CD4-positive, CD25-positive, alpha-beta regulatory T cell (primary cell): ENCODE measurements at regions not wholly inside any gene's neighbourhood (a gene's known extent, or its start where the extent isn't known, plus 50 kb on each side); places are given as distances from the start of the nearest gene placed in this dataset.

Experiments used
- ATAC-seq, 2 donors: fragments of 150-1000 bp; cut with Tn5 transposase; one replicate each; pipeline ENCODE4 v1.10.0; 2021; ENCODE audit warnings: low read depth in 2 of 2, moderate number of reproducible peaks in 2 of 2, moderate library complexity in 1 of 2
- DNase-seq, 3 donors: peaks; one replicate each; pipeline versions ENCODE4 v3.0.0 to v3.0.0-alpha.2; 2012 to 2022; ENCODE audit warnings: mixed read lengths in 1 of 3
- H3K27ac ChIP-seq: one replicate; pipeline ENCODE4 v1.7.0; 2013; ENCODE audit warnings: mild to moderate bottlenecking, low read length; ENCODE audit not compliant: insufficient read depth, poor library complexity, severe bottlenecking
- H3K27me3 ChIP-seq: one replicate; pipeline ENCODE4 v1.7.0; 2013; ENCODE audit warnings: low read length; ENCODE audit not compliant: control insufficient read depth, insufficient read depth
- H3K36me3 ChIP-seq: one replicate; pipeline ENCODE4 v1.7.0; 2013; ENCODE audit warnings: mild to moderate bottlenecking, low read length, moderate library complexity; ENCODE audit not compliant: control insufficient read depth, insufficient read depth
- H3K4me1 ChIP-seq: 2 replicates; pipeline ENCODE4 v1.7.0; 2013; ENCODE audit warnings: mild to moderate bottlenecking, low read length; ENCODE audit not compliant: insufficient read depth, control insufficient read depth, poor library complexity, severe bottlenecking
- H3K4me3 ChIP-seq: one replicate; pipeline ENCODE4 v1.7.0; 2013; ENCODE audit warnings: low read depth, mild to moderate bottlenecking, low read length, moderate library complexity
- H3K9me3 ChIP-seq, 2 experiments: 1 replicate in 1 of 2; 2 replicates in 1 of 2; pipeline ENCODE4 v1.7.0; 2013; ENCODE audit warnings: low read length in 2 of 2, mild to moderate bottlenecking in 1 of 2, moderate library complexity in 1 of 2; ENCODE audit not compliant: control insufficient read depth in 2 of 2
- H3K27ac Mint-ChIP-seq, 3 donors: one replicate each; pipeline ENCODE4 v1.8.0; 2020 to 2022; ENCODE audit warnings: mild to moderate bottlenecking in 3 of 3, mixed read lengths in 3 of 3, moderate library complexity in 2 of 3
- H3K27me3 Mint-ChIP-seq: one replicate; pipeline ENCODE4 v1.8.0; 2022; ENCODE audit warnings: mild to moderate bottlenecking, mixed read lengths
- H3K36me3 Mint-ChIP-seq: one replicate; pipeline ENCODE4 v1.8.0; 2020; ENCODE audit warnings: mixed read lengths
- H3K4me1 Mint-ChIP-seq, 4 donors: one replicate each; pipeline ENCODE4 v1.8.0; 2020 to 2022; ENCODE audit warnings: mixed read lengths in 4 of 4, mild to moderate bottlenecking in 1 of 4
- H3K4me3 Mint-ChIP-seq, 4 donors: one replicate each; pipeline ENCODE4 v1.8.0; 2020 to 2022; ENCODE audit warnings: mild to moderate bottlenecking in 4 of 4, mixed read lengths in 4 of 4, moderate library complexity in 3 of 4
- H3K9me3 Mint-ChIP-seq, 7 donors: one replicate each; pipeline ENCODE4 v1.8.0; 2020 to 2022; ENCODE audit warnings: mixed read lengths in 7 of 7, mild to moderate bottlenecking in 3 of 7, moderate library complexity in 2 of 7

DNA sequence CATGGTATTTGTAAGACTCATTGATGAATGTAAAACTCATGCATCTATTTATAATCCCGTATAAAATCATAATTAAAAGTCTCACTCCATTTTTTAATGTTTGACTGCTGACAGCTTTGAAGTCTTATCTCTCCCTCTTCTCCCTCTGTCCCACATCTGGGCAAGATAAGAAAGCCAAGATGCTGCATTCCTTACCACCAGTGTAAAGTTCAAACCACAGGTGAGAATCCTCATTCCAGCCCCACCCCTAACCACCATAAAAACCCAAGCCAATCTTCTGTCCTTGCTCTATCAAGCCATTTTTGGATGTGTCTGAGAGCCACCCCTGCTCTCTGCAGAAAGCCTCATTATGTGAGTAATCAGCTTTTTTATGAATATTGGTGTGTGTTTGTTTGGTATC lies 59.3 kb upstream of the MAGED1 start:
- H3K27me3 ChIP-seq = no peaks in the 10 kb centered on the region
- peaks cover 3% of the 10 kb centered on the region for H3K36me3 ChIP-seq
- DNase-seq (no peak), ATAC-seq (no peak)
- no peaks in the 10 kb centered on the region for H3K27me3 Mint-ChIP-seq
- H3K36me3 Mint-ChIP-seq = peaks cover 16% of the 10 kb centered on the region
- H3K27ac ChIP-seq = no peak overlapping the region
- H3K4me1 ChIP-seq = no peaks in the 10 kb centered on the region
- no peaks in the 10 kb centered on the region for H3K9me3 Mint-ChIP-seq
- H3K27ac Mint-ChIP-seq = no peak overlapping the region
- H3K4me1 Mint-ChIP-seq = peaks cover 0 to 17% (median 12%) of the 10 kb centered on the region in 4 donors
- no peaks in the 10 kb centered on the region for H3K9me3 ChIP-seq
- no peak overlapping the region for H3K4me3 ChIP-seq
- H3K4me3 Mint-ChIP-seq = no peak overlapping the region

DNA sequence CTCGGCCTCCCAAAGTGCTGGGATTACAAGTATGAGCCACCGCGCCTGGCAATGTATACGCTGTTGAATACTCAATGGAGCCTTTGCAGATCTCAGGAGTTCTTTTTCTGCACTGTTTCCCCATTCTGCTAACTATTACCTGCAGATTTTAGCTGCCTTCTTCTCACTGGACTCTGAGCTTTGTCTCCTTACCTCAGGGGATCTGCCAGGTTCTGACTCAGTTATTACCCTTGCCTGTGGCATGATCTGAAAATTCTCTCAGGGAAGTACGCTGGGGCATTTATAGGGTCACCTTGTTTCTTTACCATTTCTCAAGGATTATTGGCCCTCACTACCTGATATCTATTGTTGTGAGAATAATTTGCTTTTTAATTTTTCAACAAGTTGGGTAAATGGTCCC lies 56.6 kb upstream of the MAGED1 start:
- Mint-ChIP-seq H3K27me3 (no peaks in the 10 kb centered on the region), H3K4me1 (peaks cover 0 to 15% (median 12%) of the 10 kb centered on the region in 4 donors), H3K36me3 (peaks cover 13% of the 10 kb centered on the region), H3K27ac (no peak overlapping the region), H3K9me3 (peaks cover 0 to 1% (median 0%) of the 10 kb centered on the region in 7 donors), H3K4me3 (no peak overlapping the region)
- DNase-seq (no peak), ATAC-seq (no peak)
- no peak overlapping the region for H3K4me3 ChIP-seq
- H3K27me3 ChIP-seq = no peaks in the 10 kb centered on the region
- H3K9me3 ChIP-seq = no peaks in the 10 kb centered on the region
- no peaks in the 10 kb centered on the region for H3K4me1 ChIP-seq
- H3K27ac ChIP-seq = no peak overlapping the region
- H3K36me3 ChIP-seq = peaks cover 3% of the 10 kb centered on the region

DNA sequence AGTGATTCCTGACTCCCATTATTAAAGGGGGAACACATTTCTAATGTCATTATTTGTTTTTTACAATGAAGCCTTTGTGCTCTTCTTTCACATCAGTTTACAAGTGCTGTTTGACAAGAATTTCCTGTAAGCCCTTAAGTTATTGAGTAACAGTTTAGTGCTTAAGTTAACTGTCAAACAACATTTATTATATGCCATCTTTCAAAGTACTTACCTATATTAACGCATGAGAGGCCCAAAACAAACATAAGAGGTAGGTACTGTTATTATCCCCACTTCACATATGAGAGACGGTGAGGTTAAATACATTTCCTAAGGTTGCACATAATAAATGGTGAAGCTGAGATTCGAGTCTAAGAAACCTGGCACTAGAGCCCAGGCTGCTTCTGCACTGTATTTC lies 56.0 kb upstream of the MAGED1 start:
- ATAC-seq (no peak), DNase-seq (no peak)
- no peaks in the 10 kb centered on the region for H3K27me3 Mint-ChIP-seq
- no peaks in the 10 kb centered on the region for H3K9me3 ChIP-seq
- no peak overlapping the region for H3K4me3 Mint-ChIP-seq
- peaks cover 9% of the 10 kb centered on the region for H3K36me3 Mint-ChIP-seq
- no peaks in the 10 kb centered on the region for H3K4me1 ChIP-seq
- no peaks in the 10 kb centered on the region for H3K27me3 ChIP-seq
- no peak overlapping the region for H3K27ac ChIP-seq
- no peak overlapping the region for H3K4me3 ChIP-seq
- peaks cover 3% of the 10 kb centered on the region for H3K36me3 ChIP-seq
- peak overlapping the region in 1 of 3 donors; percentile 69 for H3K27ac Mint-ChIP-seq
- H3K4me1 Mint-ChIP-seq = peaks cover 0 to 15% (median 11%) of the 10 kb centered on the region in 4 donors
- H3K9me3 Mint-ChIP-seq = peaks cover 0 to 7% (median 0%) of the 10 kb centered on the region in 7 donors

DNA sequence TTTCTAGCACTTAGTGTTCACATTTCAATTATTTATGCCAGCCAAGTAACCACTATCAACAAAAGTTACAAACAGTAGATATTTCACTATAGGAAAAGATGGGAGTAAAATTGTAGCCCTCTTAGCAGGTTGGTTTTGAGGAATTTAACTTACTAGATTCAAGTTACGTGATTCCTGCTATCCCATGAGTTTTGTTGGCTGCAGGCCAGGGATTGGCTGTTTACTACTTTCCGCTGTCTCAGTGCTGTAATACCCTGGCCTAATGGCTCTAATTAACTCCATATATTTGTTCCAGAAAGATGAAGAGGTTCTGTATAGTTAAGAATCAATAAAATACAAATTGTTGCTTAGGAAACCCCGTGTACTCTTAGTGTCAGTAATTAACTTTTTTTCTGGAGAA lies 55.5 kb upstream of the MAGED1 start:
- no peak for ATAC-seq
- no peak overlapping the region for H3K27ac Mint-ChIP-seq

More for the DNA sequence above, 55.5 kb upstream of the MAGED1 start:
- H3K27me3 ChIP-seq = no peaks in the 10 kb centered on the region
- no peak overlapping the region for H3K4me3 ChIP-seq
- Mint-ChIP-seq H3K27me3 (no peaks in the 10 kb centered on the region), H3K36me3 (peaks cover 7% of the 10 kb centered on the region), H3K4me3 (no peak overlapping the region), H3K9me3 (peaks cover 0 to 7% (median 0%) of the 10 kb centered on the region in 7 donors), H3K4me1 (peaks cover 0 to 15% (median 10%) of the 10 kb centered on the region in 4 donors)
- no peaks in the 10 kb centered on the region for H3K4me1 ChIP-seq
- DNase-seq = no peak
- H3K36me3 ChIP-seq = peaks cover 3% of the 10 kb centered on the region
- no peak overlapping the region for H3K27ac ChIP-seq
- no peaks in the 10 kb centered on the region for H3K9me3 ChIP-seq
